Mucosa of gallbladder (tissue), 1 donor: ENCODE measurements at regions not wholly inside any gene's neighbourhood (a gene's known extent, or its start where the extent isn't known, plus 50 kb on each side); places are given as distances from the start of the nearest gene placed in this dataset.
"Not testable (repeated sequence)": the region's sequence is repeated elsewhere in the genome, so short reads cannot be mapped to it uniquely, and the experiment has no call there.

Source experiments
- DNase-seq: peaks from one replicate; pipeline ENCODE4 v3.0.0-alpha.2; 2020; ENCODE audit warnings: low spot score
- donor health status: DM: no; HTN: no; CAD: no.

DNA sequence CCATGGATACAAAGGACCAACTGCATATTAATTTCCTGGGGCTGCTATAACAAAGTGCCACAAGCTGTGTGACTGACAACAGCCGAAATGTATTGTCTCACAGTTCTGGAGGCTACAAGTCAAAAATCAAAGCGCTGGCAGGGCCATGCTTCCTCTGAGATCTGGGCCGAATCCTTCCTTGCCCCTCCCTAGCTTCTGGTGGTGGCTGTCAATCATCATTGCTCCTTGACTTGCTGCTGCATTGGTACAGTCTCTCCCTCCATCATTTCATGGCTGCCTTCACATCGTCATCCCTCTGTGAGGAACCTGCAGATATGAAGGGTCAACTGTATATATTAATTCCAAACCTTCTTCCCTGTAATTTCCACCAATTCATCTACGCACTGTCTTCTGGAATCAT is 118.3 kb downstream of the EXOC5 start:
- DNase-seq, result no peak

GRCh38 chr14:57139173-57139572 is 129.5 kb downstream of the EXOC5 start:
- DNase-seq, result no peak

DNA sequence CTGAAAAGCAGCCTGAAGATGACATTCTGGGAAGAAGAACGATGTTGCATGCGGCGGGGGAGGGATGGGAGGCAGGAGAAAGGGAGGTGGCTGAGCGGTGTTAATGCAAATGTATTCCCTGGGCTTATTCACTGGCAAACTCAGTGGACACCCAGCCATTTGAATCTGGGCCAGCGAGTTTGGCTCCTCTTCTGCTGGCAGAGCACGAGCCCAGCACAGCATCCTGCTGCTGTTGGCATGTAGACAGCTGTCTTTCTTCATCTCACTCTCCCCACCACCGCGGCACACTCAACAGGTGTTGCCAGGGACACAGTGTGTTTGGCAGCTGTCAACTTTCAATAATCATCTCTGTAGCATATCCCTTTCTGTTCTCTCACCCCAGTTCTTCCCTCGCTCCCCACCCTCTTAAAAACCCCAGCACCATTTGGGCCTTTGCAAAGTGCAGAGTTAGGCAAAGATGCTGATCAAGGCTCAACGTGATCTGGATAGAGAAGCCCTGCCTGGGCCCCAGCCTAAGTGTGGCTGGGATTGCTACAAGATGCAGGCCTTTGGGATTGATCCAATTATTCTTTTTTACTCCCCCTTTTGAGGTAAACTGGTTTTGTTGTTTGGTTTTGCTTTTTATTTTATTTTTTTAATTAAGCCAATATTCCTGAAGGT is 131.9 kb downstream of the EXOC5 start:
- DNase-seq, result no peak

DNA sequence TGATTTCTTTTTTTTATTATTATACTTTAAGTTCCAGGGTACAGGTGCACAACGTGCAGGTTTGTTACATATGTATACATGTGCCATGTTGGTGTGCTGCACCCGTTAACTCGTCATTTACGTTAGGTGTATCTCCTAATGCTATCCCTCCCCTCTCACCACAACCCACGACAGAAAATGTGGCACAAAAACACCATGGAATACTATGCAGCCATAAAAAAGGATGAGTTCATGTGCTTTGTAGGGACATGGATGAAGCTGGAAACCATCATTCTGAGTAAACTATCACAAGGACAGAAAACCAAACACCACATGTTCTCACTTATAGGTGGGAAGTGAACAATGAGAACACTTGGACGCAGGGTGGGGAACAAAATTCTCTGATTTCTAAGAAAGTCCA is 140.9 kb downstream of the EXOC5 start:
- DNase-seq, result not testable (repeated sequence)

- DNase-seq, result no peak
Observed at GRCh38 chr14:57122129-57122528, 146.6 kb downstream of the EXOC5 start.

- not testable (repeated sequence) for DNase-seq
Observed at GRCh38 chr14:57112072-57112807, 156.5 kb downstream of the EXOC5 start.

DNA sequence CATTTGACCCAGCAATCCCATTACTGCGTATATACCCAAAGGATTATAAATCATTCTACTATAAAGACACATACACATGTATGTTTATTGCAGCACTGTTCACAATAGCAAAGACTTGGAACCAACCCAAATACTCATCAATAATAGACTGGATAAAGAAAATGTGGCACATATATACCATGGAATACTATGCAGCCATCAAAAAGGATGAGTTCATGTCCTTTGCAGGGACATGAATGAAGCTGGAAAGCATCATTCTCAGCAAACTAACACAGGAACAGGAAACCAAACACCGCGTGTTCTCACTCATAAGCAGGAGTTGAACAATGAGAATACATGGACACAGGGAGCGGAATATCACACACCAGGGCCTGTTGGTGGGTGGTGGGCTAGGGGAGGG is 158.3 kb downstream of the EXOC5 start:
- not testable (repeated sequence) for DNase-seq

- DNase-seq, result no peak
Observed at GRCh38 chr14:57091030-57091608, 177.6 kb downstream of the EXOC5 start.

DNA sequence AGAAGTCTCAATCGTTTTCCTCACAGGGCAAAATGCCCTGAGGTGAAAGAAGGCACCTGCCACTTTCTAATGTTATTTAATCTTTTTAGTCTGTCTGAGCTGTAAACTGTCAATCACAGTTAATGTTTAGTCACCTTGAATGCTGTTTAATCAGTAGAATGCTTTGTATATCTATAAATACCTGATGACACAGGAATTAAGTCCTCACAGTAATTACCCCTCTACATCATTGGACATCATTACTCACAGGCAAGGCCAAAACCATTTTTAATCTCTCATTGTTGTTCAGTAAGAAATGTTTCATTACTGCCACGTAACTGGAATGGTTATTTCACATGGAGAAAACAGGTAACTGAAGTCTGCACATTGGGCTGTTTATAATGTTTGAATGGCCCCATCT is 178.8 kb downstream of the EXOC5 start:
- DNase-seq, result no peak

DNA sequence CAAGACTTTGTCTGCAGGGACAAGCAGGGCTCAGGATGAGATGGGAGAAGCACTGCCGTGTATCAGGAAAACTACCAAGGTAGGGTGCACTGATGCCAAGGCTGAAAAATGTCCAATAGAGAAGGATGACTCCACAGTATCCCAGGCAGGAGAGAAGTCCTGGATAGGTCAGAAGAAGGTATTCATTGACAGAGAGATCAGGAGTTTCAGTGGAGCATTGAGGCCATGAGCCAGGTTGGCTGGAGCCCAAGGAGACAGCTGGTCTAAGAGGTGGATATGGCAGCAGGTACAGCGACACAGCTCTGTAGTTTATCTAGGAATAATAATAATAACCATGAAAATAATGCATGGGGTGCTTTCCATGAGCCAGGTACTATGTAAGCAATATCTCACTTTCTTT is 180.9 kb downstream of the EXOC5 start:
- DNase-seq, result no peak

DNA sequence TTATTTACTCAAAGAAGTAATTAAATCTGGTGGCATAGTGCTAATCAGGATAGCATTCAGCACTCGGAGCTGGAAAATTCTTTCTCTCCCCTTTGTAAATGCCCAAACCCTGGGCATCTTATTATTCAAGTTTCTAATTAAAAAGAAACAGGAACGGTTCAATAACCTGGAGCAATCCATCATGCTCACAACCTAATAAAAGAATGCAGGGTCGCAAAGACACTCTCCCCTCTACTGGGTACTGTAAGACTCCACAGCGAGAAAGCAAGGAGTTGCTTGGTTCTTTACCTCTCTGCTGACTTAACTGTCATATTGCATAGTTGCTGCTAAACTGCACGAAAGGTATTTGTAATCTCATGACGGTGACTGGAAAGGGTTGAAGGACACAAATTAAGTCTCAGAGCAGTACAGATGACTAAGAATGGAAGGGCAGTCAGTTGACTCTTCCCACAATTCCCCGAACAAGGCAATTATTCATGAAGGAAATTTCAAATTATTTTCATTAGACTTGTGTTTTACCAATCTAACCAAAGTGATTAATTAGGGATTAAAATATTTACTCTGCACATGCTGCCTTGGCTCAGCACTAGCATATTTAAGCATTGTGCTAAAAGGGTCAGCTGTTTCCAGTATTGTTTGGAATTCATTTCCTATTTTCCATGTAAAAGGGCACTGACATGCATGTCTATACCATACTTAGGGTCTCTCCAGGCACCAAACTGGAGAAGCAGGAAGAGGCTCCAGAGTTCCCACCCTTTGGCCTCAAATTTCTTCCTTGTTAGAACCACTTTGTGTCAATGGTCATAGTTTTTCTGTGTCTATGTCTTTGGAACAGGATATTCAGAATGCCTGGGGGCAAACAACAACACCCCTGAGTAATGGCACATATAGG is 182.2 kb downstream of the EXOC5 start:
- DNase-seq, result no peak

DNA sequence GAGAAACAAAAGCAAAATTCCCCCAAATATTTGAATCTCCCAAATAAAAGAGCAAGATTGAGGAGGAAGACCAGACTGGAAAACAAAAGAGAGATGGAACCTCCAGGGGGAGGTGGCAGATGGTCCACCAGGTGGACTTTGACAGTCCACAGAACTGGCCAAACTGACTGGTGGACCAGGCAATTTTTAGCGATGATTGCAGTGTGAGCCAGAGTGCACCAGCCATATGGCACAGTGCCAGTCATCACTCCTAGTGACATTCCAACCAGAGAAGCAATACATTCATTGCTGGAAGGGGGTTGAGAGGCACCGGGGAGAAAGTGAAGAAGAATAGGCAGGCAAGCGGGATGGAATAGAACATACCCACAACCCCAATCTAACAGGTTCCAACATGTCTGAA is 182.9 kb downstream of the EXOC5 start:
- no peak for DNase-seq

GRCh38 chr14:57085043-57085442 is 183.7 kb downstream of the EXOC5 start:
- no peak for DNase-seq

GRCh38 chr14:57080691-57081090 is 188.0 kb downstream of the EXOC5 start:
- no peak for DNase-seq

DNA sequence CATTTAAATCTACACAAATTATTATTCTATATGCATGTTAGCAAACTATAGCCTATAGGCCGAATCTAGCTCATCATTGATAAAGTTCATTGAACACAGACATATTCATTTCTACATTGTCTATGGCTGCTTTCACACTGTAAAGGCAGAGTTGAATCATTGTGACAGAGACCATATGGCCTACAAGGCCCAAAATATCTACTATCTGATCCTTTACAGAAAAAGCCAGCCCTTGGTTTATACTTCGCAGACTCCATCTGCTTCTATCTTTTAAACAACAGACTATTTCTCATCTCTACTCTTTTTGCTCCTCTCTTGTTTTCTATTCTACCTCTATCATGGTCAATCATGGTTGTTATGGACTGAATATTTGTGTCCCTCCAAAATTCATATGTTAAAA is 190.7 kb downstream of the EXOC5 start:
- DNase-seq, result no peak

DNA sequence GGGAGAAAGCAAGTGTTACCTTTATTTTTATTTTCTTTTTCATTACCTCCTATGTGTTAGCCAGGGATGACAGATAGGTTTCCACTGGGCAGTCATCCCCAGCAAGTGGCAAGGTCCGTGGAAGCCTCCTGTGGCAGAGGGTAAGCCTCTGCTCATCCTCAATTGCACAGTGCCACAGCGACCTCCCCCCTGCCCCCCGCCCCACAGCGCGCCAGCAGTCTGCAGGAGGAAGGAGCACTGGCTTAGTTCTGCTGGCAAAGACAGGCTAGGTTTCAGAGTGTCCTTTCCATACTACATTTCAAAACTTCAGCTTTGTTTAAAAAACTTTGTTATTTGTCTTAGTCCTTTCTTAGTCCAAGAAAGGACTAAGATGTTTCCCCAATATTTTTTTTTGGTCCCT is 194.7 kb downstream of the EXOC5 start:
- DNase-seq, result no peak

DNA sequence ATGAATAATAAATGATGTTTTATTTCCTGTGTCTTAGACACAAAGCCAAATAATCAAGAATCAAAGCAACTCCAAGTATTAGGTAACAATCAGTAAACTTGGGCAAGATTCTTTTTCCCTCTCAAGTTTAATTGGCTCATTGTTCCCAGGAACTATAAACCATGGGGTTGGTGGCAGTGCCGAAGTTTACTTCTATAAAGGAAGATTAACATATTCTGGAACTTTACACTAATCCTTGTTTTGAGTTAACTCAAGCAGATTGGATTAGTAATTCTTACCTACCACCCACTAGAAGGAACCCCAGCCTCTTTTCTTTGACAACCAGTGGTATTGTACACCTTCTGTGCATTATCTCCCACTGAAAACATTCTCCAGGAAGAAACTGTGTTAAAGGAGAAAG is 197.1 kb downstream of the EXOC5 start:
- DNase-seq, result no peak

DNA sequence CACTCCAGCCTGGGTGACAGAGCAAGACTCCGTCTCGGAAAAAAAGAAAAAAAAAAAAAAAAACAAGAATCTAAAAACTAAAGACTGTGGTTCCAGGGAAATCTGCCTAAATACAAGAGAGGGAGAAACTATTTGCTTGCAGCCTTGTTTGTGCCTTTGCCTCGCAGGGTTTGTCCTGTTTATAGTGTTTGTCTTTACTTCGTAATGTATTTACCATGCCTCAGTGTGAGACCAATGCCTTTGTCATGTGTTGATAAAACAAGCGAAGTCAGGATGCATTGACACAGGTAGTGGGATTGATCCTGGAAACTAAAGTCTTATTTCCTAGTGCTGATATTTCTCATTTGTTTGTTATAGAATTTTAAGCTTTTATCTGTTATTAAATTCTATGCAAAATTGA is 199.0 kb downstream of the EXOC5 start:
- DNase-seq, result no peak

DNA sequence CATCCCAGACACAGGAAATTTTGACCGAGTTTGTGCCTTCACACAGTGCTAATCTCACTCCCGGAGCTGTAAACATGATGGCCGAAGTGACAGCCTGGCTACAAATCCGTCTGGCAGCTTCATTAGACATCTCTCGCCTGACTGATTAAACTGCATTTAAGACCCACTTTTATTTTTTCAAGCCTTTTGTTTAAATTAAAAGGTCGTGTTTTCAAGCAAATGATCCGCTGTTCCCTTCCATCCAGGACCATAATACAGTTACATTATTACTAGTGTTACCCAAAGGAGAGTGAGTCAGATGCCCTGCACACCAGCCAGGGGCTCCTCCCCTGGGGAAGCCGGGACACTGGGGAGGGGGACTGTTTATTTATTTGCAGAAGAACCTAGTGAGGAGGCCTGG is 200.2 kb downstream of the EXOC5 start:
- no peak for DNase-seq

DNA sequence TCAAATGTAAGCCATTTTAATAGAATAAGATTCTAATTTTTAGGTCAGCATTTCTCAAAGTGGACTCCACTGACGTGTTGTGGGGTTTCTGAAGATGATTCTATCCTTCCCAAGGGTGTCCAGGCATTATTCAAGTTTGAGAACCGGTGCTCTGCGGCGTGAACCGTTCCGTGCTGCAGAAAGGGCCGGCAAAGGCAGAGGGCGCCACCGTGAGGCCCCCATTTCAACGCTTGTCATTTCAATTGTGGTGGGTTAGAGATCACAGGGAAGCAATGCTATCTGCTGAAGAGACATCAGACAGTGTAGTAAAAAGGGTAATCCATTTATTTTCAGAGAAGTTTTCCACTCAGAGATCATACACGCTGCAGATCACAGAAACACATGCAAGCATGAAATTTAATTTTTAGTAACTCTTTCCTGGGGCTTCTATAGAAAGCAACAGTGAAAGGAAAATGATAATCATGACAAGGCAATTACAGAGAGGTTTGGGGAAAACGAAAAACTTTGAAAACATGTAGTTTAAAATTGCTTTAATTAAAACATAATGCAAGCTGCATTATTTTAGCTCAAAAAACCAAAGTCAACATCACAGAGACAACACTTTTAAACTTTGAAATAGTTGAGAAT is 201.7 kb downstream of the EXOC5 start:
- DNase-seq, result no peak

- DNase-seq, result no peak
Observed at GRCh38 chr14:57066463-57066862, 202.2 kb downstream of the EXOC5 start.
